ENCODE measurements at regions not wholly inside any gene's neighbourhood (a gene's known extent, or its start where the extent isn't known, plus 50 kb on each side); places are given as distances from the start of the nearest gene placed in this dataset.

DNA sequence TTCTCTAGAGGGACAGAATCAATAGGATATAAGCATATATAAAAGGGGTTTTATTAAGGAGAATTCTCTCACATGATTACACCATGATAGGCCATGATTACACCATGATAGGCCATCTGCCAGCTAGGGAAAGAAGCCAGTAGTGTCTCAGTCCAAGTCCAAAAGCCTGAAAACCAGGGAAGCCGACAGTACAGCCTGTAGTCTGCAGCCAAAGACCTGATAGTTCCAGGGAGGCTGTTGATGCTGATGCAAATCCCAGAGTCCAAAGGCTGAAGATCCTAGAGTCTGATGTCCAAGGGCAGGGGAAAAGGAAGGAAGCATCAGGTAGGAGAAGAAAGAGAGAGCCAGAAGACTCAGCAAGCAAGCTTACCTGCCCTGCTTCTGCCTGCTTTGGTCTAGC, 411.3 kb upstream of the EMCN start:
- TF ChIP-seq, protein P1, sequence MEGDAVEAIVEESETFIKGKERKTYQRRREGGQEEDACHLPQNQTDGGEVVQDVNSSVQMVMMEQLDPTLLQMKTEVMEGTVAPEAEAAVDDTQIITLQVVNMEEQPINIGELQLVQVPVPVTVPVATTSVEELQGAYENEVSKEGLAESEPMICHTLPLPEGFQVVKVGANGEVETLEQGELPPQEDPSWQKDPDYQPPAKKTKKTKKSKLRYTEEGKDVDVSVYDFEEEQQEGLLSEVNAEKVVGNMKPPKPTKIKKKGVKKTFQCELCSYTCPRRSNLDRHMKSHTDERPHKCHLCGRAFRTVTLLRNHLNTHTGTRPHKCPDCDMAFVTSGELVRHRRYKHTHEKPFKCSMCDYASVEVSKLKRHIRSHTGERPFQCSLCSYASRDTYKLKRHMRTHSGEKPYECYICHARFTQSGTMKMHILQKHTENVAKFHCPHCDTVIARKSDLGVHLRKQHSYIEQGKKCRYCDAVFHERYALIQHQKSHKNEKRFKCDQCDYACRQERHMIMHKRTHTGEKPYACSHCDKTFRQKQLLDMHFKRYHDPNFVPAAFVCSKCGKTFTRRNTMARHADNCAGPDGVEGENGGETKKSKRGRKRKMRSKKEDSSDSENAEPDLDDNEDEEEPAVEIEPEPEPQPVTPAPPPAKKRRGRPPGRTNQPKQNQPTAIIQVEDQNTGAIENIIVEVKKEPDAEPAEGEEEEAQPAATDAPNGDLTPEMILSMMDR (IDR thresholded peaks at IDR 0.05; ENCODE audit: insufficient read depth, low read length, poor library complexity, severe bottlenecking) = no peak
- no peak for TF ChIP-seq EZH2phosphoT487 (conservative IDR thresholded peaks at IDR 0.05; ENCODE audit: low read length)

All from SU-DHL-6 (cell line).